ENCODE measurements at regions not wholly inside any gene's neighbourhood (a gene's known extent, or its start where the extent isn't known, plus 50 kb on each side); places are given as distances from the start of the nearest gene placed in this dataset.
A peak's percentile ranks its signal among the peaks of the same experiment; 100 is the strongest.

- TF ChIP-seq CTCF (IDR thresholded peaks at IDR 0.05) (no peak), POLR2A (IDR thresholded peaks at IDR 0.05) (no peak), POLR2AphosphoS5 (IDR thresholded peaks at IDR 0.05; ENCODE audit: insufficient read depth in 1 of 2, low read depth in 1 of 2) (no peak)
- Histone ChIP-seq H3K4me3 (no peak overlapping the region), H3K36me3 (no peaks in the 10 kb centered on the region), H3K27ac (peak overlapping the region; percentile 42), H3K9me3 (no peaks in the 10 kb centered on the region), H3K4me1 (peaks cover 35% of the 10 kb centered on the region), H3K27me3 (no peaks in the 10 kb centered on the region)
- intact Hi-C loops (cut with DNase I): no loop called here
- no peak for DNase-seq (ENCODE audit: extremely low spot score in 2 of 2)
Measured at GRCh38 chr7:116340201-116340847, 130.0 kb downstream of the TES start.

GRCh38 chr7:116340943-116341907, 130.9 kb downstream of the TES start:
- Histone ChIP-seq H3K27ac (peak overlapping the region; percentile 2), H3K9me3 (no peaks in the 10 kb centered on the region), H3K27me3 (no peaks in the 10 kb centered on the region), H3K4me1 (peaks cover 35% of the 10 kb centered on the region), H3K4me3 (no peak overlapping the region), H3K36me3 (no peaks in the 10 kb centered on the region)
- intact Hi-C loops (cut with DNase I): no loop called here
- no peak for DNase-seq (ENCODE audit: extremely low spot score in 2 of 2)
- TF ChIP-seq POLR2A (IDR thresholded peaks at IDR 0.05): no peak
- TF ChIP-seq CTCF (IDR thresholded peaks at IDR 0.05): no peak
- no peak for TF ChIP-seq POLR2AphosphoS5 (IDR thresholded peaks at IDR 0.05; ENCODE audit: insufficient read depth in 1 of 2, low read depth in 1 of 2)

GRCh38 chr7:116342125-116342524, 131.8 kb downstream of the TES start:
- no peaks in the 10 kb centered on the region for H3K9me3 ChIP-seq
- TF ChIP-seq POLR2A (IDR thresholded peaks at IDR 0.05) (no peak), POLR2AphosphoS5 (IDR thresholded peaks at IDR 0.05; ENCODE audit: insufficient read depth in 1 of 2, low read depth in 1 of 2) (no peak), CTCF (IDR thresholded peaks at IDR 0.05) (no peak)
- no peak for DNase-seq (ENCODE audit: extremely low spot score in 2 of 2)
- H3K27ac ChIP-seq: peak overlapping the region; percentile 2
- H3K36me3 ChIP-seq: no peaks in the 10 kb centered on the region
- no peak overlapping the region for H3K4me3 ChIP-seq
- peaks cover 35% of the 10 kb centered on the region for H3K4me1 ChIP-seq
- intact Hi-C loops (cut with DNase I): no loop called here
- H3K27me3 ChIP-seq: no peaks in the 10 kb centered on the region

- DNase-seq (ENCODE audit: extremely low spot score in 2 of 2): no peak
- intact Hi-C loops (cut with DNase I): no loop called here
- no peaks in the 10 kb centered on the region for H3K9me3 ChIP-seq
- no peak overlapping the region for H3K4me3 ChIP-seq
- no peak overlapping the region for H3K27ac ChIP-seq
- H3K27me3 ChIP-seq: no peaks in the 10 kb centered on the region
- H3K36me3 ChIP-seq: no peaks in the 10 kb centered on the region
- H3K4me1 ChIP-seq: no peaks in the 10 kb centered on the region
- no peak for TF ChIP-seq POLR2AphosphoS5 (IDR thresholded peaks at IDR 0.05; ENCODE audit: insufficient read depth in 1 of 2, low read depth in 1 of 2)
- no peak for TF ChIP-seq CTCF (IDR thresholded peaks at IDR 0.05)
- no peak for TF ChIP-seq POLR2A (IDR thresholded peaks at IDR 0.05)
Measured at GRCh38 chr7:116347151-116347832, 137.0 kb downstream of the TES start.
